H1 (cell line): ENCODE measurements at regions not wholly inside any gene's neighbourhood (a gene's known extent, or its start where the extent isn't known, plus 50 kb on each side); places are given as distances from the start of the nearest gene placed in this dataset.

ENCODE experiments used
- HDAC2 ChIP-seq, 2 experiments: fragments of 300-600 bp in 1 of 2; sonication (generic) in 1 of 2; IDR thresholded peaks; 2 replicates each; pipeline ENCODE4 v1.6.1; 2011 to 2012; ENCODE audit warnings: low read depth in 2 of 2, low read length in 2 of 2, mild to moderate bottlenecking in 2 of 2, moderate library complexity in 2 of 2, borderline replicate concordance in 1 of 2, inconsistent platforms in 1 of 2
- JUND ChIP-seq: IDR thresholded peaks from 2 replicates; pipeline ENCODE4 v1.6.1; 2011; ENCODE audit warnings: mild to moderate bottlenecking, improper control_type of control experiment, low read length
- POLR2A ChIP-seq, 2 experiments: IDR thresholded peaks; 1 replicate in 1 of 2; 2 replicates in 1 of 2; pipeline ENCODE4 v1.6.1; 2011; ENCODE audit warnings: low read depth in 2 of 2, low read length in 2 of 2, mild to moderate bottlenecking in 2 of 2; ENCODE audit errors: control extremely low read depth in 1 of 2
- SP2 ChIP-seq: IDR thresholded peaks from 2 replicates; pipeline ENCODE4 v1.6.1; 2012; ENCODE audit warnings: mild to moderate bottlenecking, low read length, inconsistent platforms
- SRF ChIP-seq: IDR thresholded peaks from 2 replicates; pipeline ENCODE4 v1.6.1; 2011; ENCODE audit warnings: mild to moderate bottlenecking, low read depth, low read length, moderate library complexity

DNA sequence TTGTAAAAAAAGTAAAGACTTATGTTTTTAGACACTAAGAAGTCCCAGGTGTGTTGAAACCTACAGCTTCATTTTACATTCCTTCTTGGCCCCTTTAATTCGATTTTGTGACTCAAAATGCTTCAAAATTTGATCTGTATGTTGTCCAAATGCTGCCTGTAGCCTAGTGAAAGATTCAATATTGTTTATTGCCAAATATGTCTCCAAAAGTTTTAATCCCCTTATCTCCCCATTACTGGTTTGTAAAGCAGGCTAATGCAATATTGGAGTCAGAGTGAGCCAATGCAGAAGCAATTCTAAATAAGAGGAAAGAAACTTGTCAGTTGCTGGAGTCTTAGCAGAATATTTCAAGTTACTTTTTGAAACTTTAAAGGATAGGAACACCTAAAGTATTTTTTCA, 287.0 kb upstream of the ZC3H15 start (continued):
- TF ChIP-seq HDAC2 (IDR thresholded peaks at IDR 0.05; ENCODE audit: borderline replicate concordance in 1 of 2, low read depth in 2 of 2, low read length in 2 of 2) (no peak), JUND (no peak), SRF (no peak), POLR2A (IDR thresholded peaks at IDR 0.05; ENCODE audit: control extremely low read depth in 1 of 2, low read depth in 2 of 2, low read length in 2 of 2) (no peak), SP2 (no peak)
